C4-2B (cell line): ENCODE measurements at regions not wholly inside any gene's neighbourhood (a gene's known extent, or its start where the extent isn't known, plus 50 kb on each side); places are given as distances from the start of the nearest gene placed in this dataset.

Experiments used
- ZFX ChIP-seq: fragments of 450-650 bp; IDR thresholded peaks from 2 replicates; pipeline ENCODE4 v1.6.1; 2017
- TF ChIP-seq, protein P1 (sequence below): fragments of 450-650 bp; conservative IDR thresholded peaks from 2 replicates; pipeline ENCODE4 v1.5.1; 2017; ENCODE audit warnings: mild to moderate bottlenecking

DNA sequence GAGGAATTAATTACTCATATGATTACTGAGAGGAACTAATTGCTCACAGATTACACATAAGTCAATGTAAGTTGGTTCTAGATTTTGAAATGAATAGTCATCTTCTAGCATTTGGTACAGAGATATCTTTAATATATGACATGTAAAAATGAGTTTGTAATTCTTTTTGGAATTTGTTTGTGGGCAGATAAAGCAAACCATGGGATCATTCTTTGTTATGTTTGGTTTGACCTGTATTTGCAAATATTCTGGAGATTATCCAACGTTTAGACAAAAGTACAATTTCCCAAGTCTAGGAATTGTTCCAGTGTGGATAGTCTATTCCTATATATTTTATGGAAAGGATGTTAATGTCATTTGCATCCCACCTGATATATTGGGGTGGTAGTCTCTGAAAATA lies 309.6 kb upstream of the EDNRB start:
- TF ChIP-seq, protein P1, sequence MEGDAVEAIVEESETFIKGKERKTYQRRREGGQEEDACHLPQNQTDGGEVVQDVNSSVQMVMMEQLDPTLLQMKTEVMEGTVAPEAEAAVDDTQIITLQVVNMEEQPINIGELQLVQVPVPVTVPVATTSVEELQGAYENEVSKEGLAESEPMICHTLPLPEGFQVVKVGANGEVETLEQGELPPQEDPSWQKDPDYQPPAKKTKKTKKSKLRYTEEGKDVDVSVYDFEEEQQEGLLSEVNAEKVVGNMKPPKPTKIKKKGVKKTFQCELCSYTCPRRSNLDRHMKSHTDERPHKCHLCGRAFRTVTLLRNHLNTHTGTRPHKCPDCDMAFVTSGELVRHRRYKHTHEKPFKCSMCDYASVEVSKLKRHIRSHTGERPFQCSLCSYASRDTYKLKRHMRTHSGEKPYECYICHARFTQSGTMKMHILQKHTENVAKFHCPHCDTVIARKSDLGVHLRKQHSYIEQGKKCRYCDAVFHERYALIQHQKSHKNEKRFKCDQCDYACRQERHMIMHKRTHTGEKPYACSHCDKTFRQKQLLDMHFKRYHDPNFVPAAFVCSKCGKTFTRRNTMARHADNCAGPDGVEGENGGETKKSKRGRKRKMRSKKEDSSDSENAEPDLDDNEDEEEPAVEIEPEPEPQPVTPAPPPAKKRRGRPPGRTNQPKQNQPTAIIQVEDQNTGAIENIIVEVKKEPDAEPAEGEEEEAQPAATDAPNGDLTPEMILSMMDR: no peak
- TF ChIP-seq ZFX: no peak
